ENCODE measurements at regions not wholly inside any gene's neighbourhood (a gene's known extent, or its start where the extent isn't known, plus 50 kb on each side); places are given as distances from the start of the nearest gene placed in this dataset.

DNA sequence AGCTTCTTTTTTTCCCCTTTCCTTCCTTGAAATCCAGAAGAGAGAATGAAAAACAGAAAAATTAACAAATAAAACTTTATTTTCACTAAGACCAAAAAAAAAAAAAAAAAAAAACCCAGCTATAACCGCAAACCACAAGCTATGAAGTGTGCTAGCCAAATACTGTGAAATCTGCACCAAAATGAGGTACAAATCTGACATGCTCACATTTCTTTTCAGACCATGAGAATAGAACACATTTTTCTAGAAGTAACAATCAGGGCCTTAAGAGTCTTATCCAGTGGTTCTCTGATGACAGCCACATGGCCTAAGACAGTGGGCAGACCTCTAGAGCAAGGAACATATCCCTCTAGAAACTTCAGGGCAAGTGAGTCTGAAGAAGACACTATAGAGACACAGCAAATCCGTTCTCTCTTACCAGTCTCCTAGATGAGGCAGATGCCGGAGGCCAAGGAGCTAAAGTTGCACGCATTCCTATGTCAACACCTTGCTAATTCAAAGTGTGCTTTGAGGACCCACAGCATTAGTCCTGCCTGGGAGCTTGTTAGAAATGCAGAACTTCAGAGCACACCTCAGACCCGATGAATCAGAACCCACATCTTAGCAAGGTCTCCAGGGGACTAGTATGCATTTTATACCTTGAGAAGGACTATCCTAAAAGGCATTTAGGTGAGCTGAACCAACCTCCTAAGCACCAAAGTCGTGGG, 317.1 kb downstream of the MYCN start:
- DNase-seq (ENCODE audit: low read depth, low spot score) = no peak

DNA sequence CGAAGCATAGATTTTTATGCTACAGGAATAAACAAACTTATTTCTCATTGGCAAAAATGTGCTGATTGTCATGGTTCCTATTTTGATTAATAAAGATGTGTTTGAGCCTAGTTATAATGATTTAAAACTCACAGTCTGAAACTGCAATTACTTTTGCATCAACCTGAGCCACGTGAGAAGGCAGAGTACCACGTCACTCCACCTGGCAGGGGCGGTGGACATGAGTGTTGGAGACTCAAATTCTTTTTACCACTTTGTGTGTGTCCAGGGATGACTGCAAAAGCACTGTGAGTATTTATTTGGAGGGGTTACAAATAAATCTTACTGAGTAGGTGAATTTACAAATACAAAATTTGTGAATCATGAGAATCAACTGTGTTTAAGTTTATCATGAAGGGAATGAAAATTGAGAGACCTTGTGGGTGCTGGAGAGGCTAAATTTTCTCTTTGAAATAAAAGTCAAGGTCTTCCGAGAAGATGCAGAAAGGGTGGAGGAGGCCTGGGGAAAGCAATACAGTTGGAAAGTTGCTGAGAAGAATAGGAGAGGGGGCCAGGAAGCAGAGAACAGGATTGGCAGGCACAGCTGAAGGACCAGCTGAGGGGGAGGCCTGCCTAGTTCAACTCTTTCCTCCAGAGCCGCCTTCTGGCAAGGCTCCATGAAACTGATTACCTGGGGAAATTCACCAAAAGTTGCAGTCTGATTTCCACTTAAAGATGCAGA, 316.4 kb downstream of the MYCN start:
- no peak for DNase-seq (ENCODE audit: low read depth, low spot score)

DNA sequence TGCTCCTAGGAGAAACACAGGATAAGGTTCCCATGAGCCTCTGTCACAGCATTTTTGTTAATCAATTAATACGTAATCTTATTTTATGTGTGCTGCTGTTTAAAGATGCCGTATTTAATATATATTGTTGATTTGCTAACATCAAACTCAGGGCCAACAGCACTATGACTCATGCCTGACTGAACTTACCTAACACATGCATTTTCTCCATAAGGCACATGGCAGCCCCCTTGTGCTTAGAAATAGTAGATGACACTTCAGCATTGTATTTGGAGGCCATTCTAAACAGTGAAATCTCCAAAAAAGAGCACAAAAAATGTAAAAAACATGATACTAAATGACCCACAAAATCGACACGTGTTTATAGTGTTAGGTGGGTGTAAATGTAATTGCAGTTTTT, 314.8 kb downstream of the MYCN start:
- no peak for DNase-seq (ENCODE audit: low read depth, low spot score)

DNA sequence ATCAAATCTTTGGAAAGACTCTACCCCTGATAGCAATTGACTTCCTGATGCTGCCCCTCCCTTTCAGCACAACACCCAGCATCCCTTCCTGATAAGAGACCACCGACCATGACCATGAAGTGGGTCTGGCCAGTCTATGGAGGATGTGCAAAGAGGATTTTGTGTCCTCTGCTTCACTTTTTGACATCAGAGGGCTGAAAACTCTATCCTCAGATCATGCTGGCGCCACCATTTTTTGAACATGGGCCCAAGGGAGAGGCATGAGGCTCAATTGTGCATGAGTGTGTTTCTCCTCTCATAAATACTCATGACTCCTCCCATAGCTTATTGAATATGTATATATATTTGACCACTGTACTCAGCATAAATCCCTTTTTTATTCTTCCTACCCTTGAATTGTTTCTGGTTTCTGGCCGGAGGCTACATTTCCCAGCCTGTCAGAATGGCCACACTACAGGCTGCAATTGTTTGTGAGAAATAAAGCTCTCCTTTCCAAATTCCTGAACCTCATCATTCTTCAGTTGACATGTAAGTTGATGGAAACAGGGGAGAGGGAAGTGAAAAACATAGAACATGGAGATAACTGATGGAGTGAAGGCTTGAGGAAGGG, 314.1 kb downstream of the MYCN start:
- no peak for DNase-seq (ENCODE audit: low read depth, low spot score)

DNA sequence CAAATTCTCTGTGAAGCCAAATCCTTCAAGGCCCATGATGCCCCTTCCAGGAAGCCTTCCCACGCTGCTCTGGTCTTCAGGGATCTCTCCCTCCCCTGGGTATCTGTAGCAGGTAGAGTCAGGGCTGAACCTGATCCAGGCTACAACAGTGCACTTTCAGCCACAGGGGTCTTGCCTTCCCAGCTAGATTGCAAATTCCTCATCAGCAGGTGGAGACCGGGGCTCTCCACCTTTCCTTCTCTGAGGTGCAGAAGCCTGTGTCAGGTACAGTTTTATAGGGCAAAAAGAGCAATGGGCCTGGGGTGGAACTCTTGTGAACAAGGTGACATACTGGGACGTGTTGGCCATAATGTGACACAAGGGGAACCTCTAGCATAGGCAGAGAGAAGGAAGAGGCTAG, 312.9 kb downstream of the MYCN start:
- no peak for DNase-seq (ENCODE audit: low read depth, low spot score)

DNA sequence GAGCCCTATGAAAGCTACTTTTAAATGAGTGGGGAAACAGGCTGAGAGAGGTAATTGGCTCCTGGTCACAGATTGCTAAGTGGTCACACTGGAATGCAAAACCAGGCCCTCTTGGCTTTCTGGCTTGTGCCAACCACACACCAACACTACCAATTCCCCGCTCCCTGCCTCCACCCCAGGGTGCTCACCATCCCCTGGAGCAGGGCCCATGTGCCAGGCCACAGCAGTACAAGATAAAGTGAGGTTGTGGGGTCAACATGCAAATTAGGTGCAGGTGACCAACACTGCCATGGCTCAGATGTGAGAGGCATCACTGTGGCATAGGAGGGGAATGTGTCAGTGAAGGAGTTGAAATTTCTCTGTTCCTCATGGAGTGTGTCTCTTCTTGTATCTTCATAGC, 312.5 kb downstream of the MYCN start:
- DNase-seq (ENCODE audit: low read depth, low spot score) = no peak

DNA sequence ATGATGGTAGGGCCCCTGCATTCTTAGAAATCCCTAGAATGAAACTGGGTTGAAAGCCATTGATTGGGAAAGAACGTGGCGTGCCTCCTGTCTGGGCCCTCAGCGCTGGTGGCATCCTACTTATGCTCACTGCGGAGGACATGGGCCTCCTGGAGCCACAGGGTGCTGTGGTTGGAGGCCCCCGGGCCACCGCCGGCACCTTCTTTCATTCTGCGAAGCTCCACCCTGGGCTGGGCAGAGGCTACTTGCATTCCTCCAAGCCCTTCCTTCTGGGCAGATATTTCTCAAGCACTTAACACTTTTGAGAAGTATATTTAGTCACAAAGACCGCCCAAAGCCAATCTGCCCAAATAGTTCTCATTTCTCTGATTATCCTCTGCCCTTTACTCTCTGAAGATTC, 311.9 kb downstream of the MYCN start:
- DNase-seq (ENCODE audit: low read depth, low spot score) = no peak

DNA sequence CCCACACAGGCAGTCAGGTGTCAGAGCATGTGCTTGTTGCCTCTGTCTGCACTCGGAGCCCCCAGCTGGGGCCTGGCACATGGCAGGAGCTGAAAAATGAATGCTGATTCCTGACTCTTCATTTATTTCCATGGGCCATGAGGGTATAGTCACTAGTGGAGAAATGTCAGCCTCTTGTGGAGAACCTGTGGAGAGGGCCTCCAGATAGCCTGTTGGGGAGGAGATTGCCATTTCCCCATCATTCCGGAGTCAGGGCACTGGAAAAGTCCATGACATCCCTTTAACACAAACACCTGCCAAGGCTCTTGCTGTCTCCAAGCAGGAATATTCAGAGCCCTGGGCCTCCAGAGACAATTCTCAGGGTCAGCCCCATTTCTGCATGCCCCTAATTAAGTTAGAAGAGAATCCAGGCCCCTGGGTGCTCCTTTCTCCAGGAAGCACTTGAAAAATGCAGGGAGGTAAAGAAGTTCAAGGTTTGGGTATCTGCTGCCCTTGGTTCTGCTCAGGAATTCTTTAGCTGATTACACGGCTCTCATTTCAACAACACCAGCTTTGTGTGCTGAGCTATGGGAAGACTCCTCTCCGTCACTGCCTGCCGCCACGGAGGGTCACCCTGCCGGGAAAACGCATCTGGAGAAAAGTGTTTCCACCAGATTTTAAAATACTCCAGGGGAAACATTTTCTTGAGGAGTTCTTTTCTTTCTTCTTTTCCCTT, 311.3 kb downstream of the MYCN start:
- DNase-seq (ENCODE audit: low read depth, low spot score) = no peak

DNA sequence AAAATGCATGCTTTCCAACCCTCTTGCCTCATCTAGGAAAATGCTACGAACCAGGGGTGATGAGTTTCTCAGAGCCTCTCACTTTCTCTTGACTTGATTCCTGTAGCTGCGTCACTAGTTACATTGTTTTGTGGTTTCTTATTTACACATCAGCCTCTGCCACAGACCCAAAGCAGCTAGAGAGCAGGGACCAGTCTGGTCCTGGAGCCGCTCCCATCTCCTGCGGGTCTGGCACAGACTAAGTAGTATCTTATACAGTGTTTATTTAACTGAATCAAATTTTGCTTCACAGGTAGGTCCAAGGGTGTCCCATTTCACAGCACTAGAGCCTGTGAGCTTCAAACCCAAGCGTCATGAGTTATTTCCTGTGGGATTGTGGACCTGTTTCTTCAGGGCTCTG, 310.5 kb downstream of the MYCN start:
- DNase-seq (ENCODE audit: low read depth, low spot score) = no peak

DNA sequence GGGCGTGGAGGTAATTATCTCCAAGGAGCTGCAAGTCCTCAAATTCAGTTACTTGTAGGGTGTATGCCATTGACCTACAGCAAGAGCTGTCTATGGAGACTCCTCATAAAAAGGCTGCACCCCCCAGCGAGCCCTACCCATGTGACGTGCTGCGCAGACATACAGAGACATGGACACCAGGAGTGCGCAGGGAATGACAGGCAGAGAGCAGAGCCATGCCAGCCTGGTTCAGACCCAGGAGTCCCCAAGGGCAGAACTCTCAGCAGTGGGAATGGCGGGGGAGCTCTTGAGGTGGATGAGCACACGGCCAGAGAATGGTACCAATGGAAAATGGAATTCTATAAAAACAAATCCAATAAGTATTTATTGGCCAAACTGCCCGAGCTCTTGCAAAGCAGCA, 310.1 kb downstream of the MYCN start:
- no peak for DNase-seq (ENCODE audit: low read depth, low spot score)

DNA sequence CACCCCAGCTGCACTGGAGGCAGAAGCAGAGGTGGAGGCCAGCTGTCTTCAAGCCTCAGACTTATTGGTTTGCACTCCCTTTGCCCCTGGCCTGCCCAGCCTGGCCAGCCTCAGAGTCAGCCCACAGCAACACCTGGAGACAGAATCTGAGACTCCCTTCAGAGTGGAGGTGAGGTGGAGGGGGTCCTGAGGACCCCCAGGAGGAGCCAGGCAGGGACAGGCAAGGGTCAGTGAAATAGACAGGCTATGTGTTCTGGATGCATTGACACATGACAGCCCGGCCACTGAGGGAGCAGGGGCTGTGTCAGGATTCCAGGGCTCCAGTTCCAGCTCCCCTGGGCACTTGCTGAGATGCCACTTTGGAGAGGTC, 309.7 kb downstream of the MYCN start:
- DNase-seq (ENCODE audit: low read depth, low spot score) = no peak

DNA sequence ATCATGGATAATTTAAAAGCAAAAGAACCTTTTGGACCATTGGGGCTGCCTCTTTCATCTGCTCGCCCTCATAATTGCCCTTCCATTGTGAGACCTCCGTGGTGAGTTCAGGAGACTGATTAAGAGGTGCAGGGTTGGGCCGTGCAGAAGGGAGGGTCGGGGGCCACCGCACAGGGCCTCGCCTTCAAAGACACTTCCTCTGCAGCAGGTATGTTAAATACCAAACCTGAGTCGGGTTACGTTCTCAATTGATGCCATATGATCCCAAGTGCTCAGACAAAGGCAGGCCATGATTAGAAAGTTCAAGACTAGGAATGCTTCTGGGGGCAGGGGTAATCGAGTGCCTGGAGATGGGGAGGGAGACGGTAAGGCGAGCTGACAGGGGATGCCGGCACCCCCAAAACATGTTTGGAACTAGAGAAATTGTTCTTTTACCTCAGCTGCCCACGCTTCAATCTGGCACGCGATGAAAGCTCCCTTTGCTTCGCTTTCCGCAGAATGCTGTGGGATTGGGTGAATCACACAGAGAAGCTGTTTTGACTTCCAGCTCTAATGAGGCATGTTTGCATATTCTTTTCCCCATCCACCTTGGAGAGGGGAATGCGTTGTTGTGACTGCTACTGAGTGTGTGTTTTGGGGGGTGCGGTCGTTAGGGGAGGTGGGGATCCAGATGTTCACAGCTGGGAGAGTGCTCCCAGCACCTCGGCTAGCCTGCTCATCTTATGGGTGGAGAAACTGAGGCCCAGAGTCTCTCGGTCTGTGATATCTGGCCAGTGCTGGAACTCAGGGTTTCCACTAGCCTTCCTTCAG, 309.1 kb downstream of the MYCN start:
- DNase-seq (ENCODE audit: low read depth, low spot score) = no peak

DNA sequence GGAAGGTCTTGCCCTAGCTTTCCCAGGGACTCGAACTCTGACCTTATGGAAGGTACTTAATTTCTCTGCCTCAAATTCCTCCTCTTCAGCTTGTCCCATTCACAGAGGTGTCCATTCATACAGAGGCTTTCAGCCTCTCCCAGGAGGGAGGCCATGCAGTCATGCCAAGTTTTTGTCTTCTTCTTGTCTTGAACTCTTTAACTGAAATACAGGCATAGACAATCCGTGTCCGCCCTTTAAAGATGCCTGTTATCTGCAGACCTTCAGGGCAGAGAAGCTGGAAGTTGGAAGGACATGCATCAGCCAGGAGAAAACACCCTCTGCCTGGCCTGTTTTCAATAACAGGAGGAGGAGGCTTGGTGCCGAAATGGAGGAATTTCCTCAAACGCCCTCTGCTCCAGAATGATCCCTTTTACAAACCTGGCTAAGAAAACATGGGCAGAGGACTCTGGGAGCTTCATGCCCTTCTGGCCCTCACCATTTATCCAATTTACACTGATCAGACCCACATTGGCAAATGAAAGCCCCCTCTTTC, 308.3 kb downstream of the MYCN start:
- no peak for DNase-seq (ENCODE audit: low read depth, low spot score)

DNA sequence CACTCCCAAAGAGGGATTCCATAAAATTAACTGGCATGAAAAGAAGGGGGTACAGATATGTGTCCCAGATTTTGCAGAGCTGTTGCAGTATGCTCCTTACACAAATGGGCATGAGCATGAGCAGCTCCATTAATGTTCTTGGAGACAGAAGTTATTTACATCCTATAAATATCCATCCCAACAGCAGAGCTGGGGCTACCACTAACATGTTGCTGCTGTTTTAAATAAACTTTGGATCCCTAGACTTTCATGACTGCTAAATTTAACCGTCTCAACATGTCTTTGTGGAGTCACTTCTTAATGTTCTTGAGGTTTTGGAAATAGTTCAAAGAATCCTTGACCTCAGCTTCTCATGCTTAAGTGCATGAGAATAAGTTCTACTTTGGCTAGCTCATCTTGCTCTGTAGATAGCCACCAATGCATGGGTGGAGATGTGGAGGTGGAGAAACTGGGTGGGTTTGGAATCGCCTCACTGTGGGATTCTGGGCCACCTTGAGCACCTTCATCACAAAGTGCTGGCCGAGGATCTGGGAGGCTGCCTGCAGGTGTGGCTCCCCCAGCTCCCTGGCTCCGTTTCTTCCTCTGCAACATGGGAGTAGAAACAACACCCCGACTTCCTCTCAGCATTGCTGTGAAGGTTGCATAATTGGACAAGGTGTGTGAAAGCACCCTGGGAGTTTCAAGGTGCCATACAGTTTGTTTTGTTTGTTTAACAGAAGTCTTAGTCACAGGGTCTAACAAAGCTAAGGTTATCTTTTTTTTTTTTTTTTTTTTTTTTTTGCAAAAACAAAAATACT, 307.2 kb downstream of the MYCN start:
- no peak for DNase-seq (ENCODE audit: low read depth, low spot score)

DNA sequence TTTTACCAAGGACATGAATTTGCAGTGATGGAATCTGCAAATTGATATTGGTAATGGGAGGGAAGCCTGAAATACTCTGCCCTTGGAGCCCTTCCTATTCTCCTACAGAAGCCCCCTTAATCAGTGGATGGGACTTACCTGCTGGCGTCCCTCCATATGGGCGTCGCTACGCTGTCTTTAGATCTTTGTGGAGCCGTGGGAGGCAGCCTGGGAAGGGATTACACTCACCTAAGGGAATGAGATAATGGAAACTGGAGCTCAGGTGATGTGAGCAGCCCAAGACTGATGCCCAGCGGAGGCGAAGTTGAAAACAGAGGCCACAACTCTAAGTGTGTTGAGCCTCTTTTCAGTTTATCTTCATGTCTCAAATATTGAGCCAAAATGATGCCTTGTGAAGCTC, 306.6 kb downstream of the MYCN start:
- no peak for DNase-seq (ENCODE audit: low read depth, low spot score)

DNA sequence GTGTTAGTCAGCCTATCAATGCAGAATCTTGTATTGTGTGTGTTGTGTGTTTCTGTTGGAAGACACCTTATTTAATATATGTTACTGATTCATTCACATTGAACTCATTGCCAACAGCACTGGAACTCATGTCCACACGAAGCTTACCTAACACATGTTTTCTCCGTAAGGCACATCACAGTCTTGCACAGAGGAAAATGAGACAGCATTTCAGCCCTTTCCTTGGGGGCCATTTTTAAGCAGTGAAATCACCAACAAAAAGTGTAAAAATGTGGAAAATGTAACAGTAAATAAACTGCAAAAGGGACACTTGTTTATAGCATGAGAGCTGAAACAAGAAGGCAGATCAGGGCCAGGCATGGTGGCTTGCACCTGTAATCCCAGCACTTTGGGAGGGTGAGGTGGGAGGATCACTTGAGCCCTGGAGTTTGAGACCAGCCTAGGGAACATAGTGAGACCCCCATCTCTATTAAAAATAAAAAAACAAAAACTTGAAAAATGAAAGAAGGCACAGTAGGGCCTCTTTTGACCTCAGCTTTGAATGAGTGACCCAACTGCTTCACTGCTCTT, 306.0 kb downstream of the MYCN start:
- DNase-seq (ENCODE audit: low read depth, low spot score) = no peak

DNA sequence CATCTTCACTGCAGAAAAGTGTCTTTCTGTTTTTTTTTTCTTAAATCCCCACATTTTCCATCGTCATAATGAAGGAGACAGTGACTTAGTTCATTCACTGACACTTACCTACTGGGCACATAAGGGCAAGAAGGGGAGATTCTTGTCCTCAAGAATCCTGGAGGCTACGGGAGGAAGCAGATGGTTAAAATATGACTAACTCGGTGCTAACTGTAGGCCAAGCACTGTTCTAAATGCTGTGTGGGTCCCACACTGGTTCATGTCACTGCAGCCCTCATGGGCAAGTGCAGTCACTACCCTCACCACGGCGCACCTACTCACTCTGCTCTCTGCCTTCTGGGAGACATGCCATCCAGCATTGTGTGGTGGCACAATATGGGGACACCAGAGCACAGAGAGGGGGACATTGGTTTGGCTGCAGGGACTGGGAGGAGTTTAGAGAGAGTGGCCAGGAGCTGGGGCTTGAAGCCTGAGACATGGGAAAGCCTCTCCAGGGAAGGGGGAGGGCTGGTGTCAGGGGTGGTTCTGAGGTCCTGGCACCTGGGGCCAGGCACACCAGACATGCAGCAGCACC, 305.2 kb downstream of the MYCN start:
- no peak for DNase-seq (ENCODE audit: low read depth, low spot score)

DNA sequence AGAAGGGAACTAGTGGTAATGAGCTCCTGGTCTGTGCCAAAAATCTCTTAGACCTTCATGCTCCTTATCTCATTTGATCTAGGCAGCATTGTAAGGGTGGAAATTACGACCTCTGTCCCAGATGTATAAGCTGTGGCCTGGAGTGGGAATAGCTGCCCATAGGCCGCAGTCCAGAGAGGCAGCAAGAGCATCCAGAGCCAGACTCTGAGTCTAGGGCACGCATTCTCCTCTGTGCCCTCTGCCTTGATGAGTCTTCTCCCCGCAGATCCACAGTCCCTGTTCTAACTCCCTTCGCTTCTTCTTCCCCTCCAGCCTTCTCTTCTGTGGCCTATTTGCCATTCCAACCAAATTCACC, 304.6 kb downstream of the MYCN start:
- DNase-seq (ENCODE audit: low read depth, low spot score) = no peak

DNA sequence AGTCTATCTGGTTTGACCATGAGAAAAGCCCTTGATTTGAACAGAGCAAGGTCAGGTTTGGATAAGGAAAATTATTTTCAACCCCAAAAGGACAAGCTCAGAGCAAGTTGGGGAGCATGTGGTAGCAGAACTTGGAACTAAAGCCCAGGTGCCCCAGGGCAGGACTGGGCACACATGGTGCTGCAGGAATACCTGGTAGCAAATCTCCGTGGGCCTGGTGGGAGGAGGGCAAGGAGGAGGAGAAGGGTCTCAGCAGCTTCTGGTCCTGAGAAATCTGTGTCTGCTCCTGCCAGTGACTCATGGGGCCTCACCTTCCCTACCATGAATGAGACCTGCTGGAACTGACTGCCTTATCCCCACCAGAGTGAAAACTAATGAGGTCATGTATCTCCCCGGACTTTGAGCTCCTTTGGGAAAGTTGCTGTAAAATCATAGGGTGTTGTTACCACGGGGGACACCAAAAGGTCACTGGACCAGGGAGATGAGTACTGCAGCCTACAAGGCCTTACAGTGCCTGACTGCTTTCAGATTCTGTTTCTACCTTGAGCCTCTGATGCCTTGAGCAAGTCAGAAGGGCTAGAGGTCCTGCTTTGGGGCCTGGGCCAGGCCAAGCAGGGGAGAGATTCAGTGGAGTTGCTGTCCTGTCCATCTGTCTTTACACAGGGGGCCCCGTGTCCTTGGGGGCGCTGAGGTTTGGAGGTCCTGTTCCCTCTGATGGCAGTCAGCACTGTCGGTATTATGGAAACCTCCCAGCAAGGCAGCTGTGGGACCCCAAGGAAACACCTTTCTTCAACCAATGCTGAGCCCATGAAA, 304.0 kb downstream of the MYCN start:
- DNase-seq (ENCODE audit: low read depth, low spot score) = no peak

Data from iPS DF 19.7 (cell line).